OCI-LY7 (cell line): ENCODE measurements at regions not wholly inside any gene's neighbourhood (a gene's known extent, or its start where the extent isn't known, plus 50 kb on each side); places are given as distances from the start of the nearest gene placed in this dataset.

Experiments
- BruUV-seq: library from RNA; stranded (reverse); fragments of 400-500 nt; replicated peaks from 2 replicates; lab custom pipeline; 2021; lab: Mats Ljungman, UMichigan
- CTCF ChIA-PET: fragments of 300-600 bp; sonication (Branson Sonifier 250); formaldehyde crosslinking; loops from one replicate; lab custom pipeline; 2022; ENCODE audit warnings: antibody characterized with exemption; ENCODE audit not compliant: unreplicated experiment; lab: Charles Lee
- POLR2A ChIA-PET: fragments of 300-600 bp; sonication (Branson Sonifier 250); formaldehyde crosslinking; loops from one replicate; lab custom pipeline; 2022; ENCODE audit warnings: antibody characterized with exemption; lab: Charles Lee
- DNase-seq: peaks from one replicate; pipeline ENCODE4 v3.0.0-alpha.2; 2015; ENCODE audit warnings: low spot score
- H2AFZ ChIP-seq: fragments of 200-600 bp; sonication (generic), shearing (Covaris generic); 2 replicates; pipeline ENCODE4 v1.6.1; 2014; ENCODE audit warnings: mild to moderate bottlenecking, antibody characterized with exemption, low read length, moderate library complexity
- H3K27ac ChIP-seq: fragments of 200-600 bp; sonication (generic); 2 replicates; pipeline ENCODE4 v1.5.1; 2014; ENCODE audit warnings: mixed run types, low read depth, mild to moderate bottlenecking, moderate library complexity, low read length, inconsistent platforms; ENCODE audit not compliant: poor library complexity, severe bottlenecking
- H3K36me3 ChIP-seq: fragments of 200-600 bp; sonication (generic); 2 replicates; pipeline ENCODE4 v1.6.1; 2014; ENCODE audit warnings: mild to moderate bottlenecking, antibody characterized with exemption, low read length, moderate library complexity, mixed read lengths; ENCODE audit not compliant: insufficient read depth
- H3K4me1 ChIP-seq: fragments of 200-600 bp; sonication (generic); 2 replicates; pipeline ENCODE4 v1.5.1; 2014; ENCODE audit warnings: mild to moderate bottlenecking, low read length; ENCODE audit not compliant: insufficient read depth, poor library complexity, severe bottlenecking
- H3K4me2 ChIP-seq: fragments of 200-600 bp; sonication (generic); 2 replicates; pipeline ENCODE4 v1.6.1; 2014; ENCODE audit warnings: mild to moderate bottlenecking, low read length
- H3K4me3 ChIP-seq: fragments of 200-600 bp; sonication (generic); 2 replicates; pipeline ENCODE4 v1.5.1; 2014; ENCODE audit warnings: mild to moderate bottlenecking, low read depth, low read length; ENCODE audit not compliant: poor library complexity, severe bottlenecking
- H3K79me2 ChIP-seq: fragments of 200-600 bp; sonication (generic); 2 replicates; pipeline ENCODE4 v1.6.1; 2016; ENCODE audit warnings: low read depth, mild to moderate bottlenecking, low read length, moderate library complexity, mixed read lengths; ENCODE audit not compliant: insufficient read depth
- H3K9me2 ChIP-seq: fragments of 200-600 bp; sonication (generic); 2 replicates; pipeline ENCODE4 v1.6.1; 2016; ENCODE audit warnings: mild to moderate bottlenecking, low read length, mixed read lengths; ENCODE audit not compliant: insufficient read depth
- H3K9me3 ChIP-seq: fragments of 200-600 bp; sonication (generic); 2 replicates; pipeline ENCODE4 v1.6.1; 2014; ENCODE audit warnings: mild to moderate bottlenecking, mixed run types, low read length, mixed read lengths
- H4K20me1 ChIP-seq: fragments of 200-600 bp; sonication (generic); 2 replicates; pipeline ENCODE4 v1.6.1; 2014; ENCODE audit warnings: mild to moderate bottlenecking, antibody characterized with exemption, low read length, moderate library complexity, mixed read lengths; ENCODE audit not compliant: insufficient read depth
- EZH2phosphoT487 ChIP-seq: fragments of 200-600 bp; sonication (generic); IDR thresholded peaks from 2 replicates; pipeline ENCODE4 v1.6.1; 2018; ENCODE audit warnings: low read depth, borderline replicate concordance, mild to moderate bottlenecking, mixed run types, antibody characterized with exemption, low read length, moderate library complexity, mixed read lengths
- intact Hi-C: fragments of 100-400 bp; cut with micrococcal nuclease; formaldehyde crosslinking; loops from one replicate; pipeline ENCODE4 v1.10.0; 2022; ENCODE audit not compliant: unreplicated experiment
- TF ChIP-seq, protein P1 (sequence below): fragments of 200-600 bp; sonication (generic); conservative IDR thresholded peaks from 2 replicates; pipeline ENCODE4 v1.5.1; 2014; ENCODE audit warnings: mild to moderate bottlenecking, antibody characterized with exemption, low read length, moderate library complexity, mixed read lengths

DNA sequence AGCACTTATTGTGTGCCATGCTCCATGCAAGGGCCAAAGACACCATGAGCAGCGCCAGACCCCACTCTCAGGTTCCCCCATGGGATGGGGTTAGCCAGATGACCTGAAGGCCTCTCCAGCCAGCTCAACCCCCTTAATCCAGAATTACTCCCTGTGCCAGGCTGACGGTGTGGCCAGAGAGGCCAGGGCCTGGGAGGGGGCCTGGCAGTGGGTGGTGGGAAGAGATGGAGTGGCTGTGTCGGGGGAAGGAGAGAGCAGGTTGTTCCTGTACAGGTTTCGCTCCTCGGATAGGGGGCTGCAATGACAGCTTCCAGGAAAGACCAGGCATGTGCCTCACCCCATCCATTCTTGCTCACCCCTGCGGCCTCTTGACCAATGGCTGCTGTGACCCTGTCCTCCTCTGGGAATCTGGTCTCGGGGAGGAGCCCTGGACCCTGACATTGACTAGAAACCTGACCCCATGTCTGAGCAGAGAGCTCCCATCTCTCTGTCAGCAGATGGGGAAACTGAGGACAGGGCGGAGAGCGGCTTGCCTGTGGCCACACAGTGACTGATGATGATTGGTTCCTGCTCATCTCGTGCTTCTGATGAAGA lies 345.3 kb downstream of the MATN1 start:
- ChIA-PET POLR2A (no interaction called here), CTCF (no interaction called here)
- H4K20me1 ChIP-seq = no peaks in the 10 kb centered on the region
- no peak overlapping the region for H3K4me3 ChIP-seq
- no TSS peak for BruUV-seq
- TF ChIP-seq, protein P1, sequence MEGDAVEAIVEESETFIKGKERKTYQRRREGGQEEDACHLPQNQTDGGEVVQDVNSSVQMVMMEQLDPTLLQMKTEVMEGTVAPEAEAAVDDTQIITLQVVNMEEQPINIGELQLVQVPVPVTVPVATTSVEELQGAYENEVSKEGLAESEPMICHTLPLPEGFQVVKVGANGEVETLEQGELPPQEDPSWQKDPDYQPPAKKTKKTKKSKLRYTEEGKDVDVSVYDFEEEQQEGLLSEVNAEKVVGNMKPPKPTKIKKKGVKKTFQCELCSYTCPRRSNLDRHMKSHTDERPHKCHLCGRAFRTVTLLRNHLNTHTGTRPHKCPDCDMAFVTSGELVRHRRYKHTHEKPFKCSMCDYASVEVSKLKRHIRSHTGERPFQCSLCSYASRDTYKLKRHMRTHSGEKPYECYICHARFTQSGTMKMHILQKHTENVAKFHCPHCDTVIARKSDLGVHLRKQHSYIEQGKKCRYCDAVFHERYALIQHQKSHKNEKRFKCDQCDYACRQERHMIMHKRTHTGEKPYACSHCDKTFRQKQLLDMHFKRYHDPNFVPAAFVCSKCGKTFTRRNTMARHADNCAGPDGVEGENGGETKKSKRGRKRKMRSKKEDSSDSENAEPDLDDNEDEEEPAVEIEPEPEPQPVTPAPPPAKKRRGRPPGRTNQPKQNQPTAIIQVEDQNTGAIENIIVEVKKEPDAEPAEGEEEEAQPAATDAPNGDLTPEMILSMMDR = no peak
- TF ChIP-seq EZH2phosphoT487 = no peak
- H3K4me1 ChIP-seq = no peaks in the 10 kb centered on the region
- H3K79me2 ChIP-seq = no peaks in the 10 kb centered on the region
- no peaks in the 10 kb centered on the region for H3K9me2 ChIP-seq
- no peak for DNase-seq
- no peak overlapping the region for H3K27ac ChIP-seq
- intact Hi-C loops = no loop called here
- no peaks in the 10 kb centered on the region for H3K36me3 ChIP-seq
- no peak overlapping the region for H2AFZ ChIP-seq
- H3K4me2 ChIP-seq = no peak overlapping the region
- no peaks in the 10 kb centered on the region for H3K9me3 ChIP-seq

DNA sequence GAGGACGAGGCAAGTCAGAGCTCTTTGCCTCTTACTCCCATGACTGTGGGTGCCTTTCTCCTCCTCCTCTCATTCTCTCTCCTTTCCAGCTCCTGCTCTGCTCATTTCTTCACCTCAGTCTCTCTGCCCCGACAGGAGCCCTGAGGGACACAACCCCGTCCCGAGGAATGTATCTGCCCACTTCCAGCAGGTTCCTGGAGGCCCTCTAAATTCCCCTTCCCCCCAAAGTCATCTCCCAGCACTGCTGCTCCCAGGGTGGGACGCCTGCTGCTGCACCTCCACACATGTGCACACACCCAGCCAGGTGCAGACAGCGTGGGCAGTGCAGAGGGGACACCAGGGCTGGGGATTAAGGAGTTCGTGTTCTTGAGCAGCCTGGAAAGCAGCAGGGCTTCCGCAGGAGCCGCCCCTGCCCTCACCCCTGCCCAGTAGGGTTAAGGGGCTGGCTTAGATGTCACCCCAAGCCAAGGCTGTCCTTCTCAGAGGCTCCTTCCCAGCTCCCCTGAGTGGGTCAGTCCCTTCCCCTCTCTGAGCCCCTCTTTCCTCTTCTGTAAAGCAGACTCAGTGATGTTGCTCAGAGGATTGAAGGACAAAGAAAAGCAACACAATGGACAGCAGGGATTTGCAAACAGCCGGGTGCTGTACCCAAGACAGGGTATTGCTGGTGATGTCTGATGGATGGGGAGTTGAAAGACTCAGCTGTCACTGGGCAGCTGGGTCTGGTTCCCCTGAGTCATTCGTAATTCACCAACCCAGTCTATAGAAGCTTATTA lies 346.0 kb downstream of the MATN1 start:
- no peaks in the 10 kb centered on the region for H3K4me1 ChIP-seq
- H3K9me2 ChIP-seq = no peaks in the 10 kb centered on the region
- H2AFZ ChIP-seq = no peak overlapping the region
- H3K36me3 ChIP-seq = no peaks in the 10 kb centered on the region
- H3K4me2 ChIP-seq = no peak overlapping the region
- no peak overlapping the region for H3K27ac ChIP-seq
- H3K9me3 ChIP-seq = no peaks in the 10 kb centered on the region
- BruUV-seq = no TSS peak
- no peaks in the 10 kb centered on the region for H3K79me2 ChIP-seq
- no peaks in the 10 kb centered on the region for H4K20me1 ChIP-seq
- ChIA-PET CTCF (no interaction called here), POLR2A (no interaction called here)
- no peak for DNase-seq
- TF ChIP-seq, protein P1 = no peak
- TF ChIP-seq EZH2phosphoT487 = no peak
- H3K4me3 ChIP-seq = no peak overlapping the region
- intact Hi-C loops = no loop called here
